PFSK-1 (cell line): ENCODE measurements at regions not wholly inside any gene's neighbourhood (a gene's known extent, or its start where the extent isn't known, plus 50 kb on each side); places are given as distances from the start of the nearest gene placed in this dataset.

ENCODE experiments used
- FOXP2 ChIP-seq: optimal IDR thresholded peaks from 2 replicates; pipeline ENCODE3; 2011; ENCODE audit warnings: borderline replicate concordance, control low read depth, inconsistent platforms; ENCODE audit not compliant: insufficient read depth; ENCODE audit errors: extremely low read length, extremely low read depth
- POLR2AphosphoS5 ChIP-seq: IDR thresholded peaks from 2 replicates; pipeline ENCODE4 v1.6.1; 2012; ENCODE audit warnings: low read depth, mild to moderate bottlenecking, control low read depth, low read length, moderate library complexity
- SIN3A ChIP-seq: IDR thresholded peaks from 2 replicates; pipeline ENCODE4 v1.6.1; 2012; ENCODE audit warnings: mild to moderate bottlenecking, low read length, moderate library complexity, borderline replicate concordance; ENCODE audit not compliant: insufficient read depth
- TAF1 ChIP-seq: IDR thresholded peaks from 2 replicates; pipeline ENCODE4 v1.6.1; 2012; ENCODE audit warnings: low read length, control low read depth, borderline replicate concordance; ENCODE audit not compliant: insufficient read depth
- TF ChIP-seq, protein P1 (sequence below), 2 experiments: IDR thresholded peaks; 2 replicates each; pipeline versions ENCODE4 v1.6.1 to v1.8.0; 2011 to 2012; ENCODE audit warnings: low read depth in 2 of 2, low read length in 2 of 2, control low read depth in 1 of 2, inconsistent platforms in 1 of 2, mild to moderate bottlenecking in 1 of 2, moderate library complexity in 1 of 2; ENCODE audit not compliant: insufficient read depth in 1 of 2

DNA sequence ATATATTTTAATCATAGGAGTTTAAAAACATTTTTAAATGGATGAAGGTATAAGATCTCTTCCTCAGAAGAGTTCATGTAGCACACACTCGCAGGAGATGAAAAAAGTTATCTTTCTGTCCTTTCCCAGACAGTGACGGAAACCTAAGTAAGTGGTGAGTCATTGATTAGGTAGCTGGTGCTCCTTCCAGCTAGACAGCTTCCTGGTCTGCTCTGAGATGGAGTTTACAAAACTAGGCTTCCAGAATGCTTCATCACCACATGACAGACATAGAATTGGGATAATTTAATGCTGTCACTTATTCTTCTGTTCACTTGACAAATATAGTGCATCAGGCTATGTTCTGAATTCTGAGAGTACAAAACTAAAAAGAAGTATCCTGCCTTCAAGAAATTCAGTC is 2393.0 kb upstream of the C9orf72 start:
- no peak for TF ChIP-seq FOXP2
- no peak for TF ChIP-seq SIN3A
- no peak for TF ChIP-seq TAF1
- TF ChIP-seq, protein P1, sequence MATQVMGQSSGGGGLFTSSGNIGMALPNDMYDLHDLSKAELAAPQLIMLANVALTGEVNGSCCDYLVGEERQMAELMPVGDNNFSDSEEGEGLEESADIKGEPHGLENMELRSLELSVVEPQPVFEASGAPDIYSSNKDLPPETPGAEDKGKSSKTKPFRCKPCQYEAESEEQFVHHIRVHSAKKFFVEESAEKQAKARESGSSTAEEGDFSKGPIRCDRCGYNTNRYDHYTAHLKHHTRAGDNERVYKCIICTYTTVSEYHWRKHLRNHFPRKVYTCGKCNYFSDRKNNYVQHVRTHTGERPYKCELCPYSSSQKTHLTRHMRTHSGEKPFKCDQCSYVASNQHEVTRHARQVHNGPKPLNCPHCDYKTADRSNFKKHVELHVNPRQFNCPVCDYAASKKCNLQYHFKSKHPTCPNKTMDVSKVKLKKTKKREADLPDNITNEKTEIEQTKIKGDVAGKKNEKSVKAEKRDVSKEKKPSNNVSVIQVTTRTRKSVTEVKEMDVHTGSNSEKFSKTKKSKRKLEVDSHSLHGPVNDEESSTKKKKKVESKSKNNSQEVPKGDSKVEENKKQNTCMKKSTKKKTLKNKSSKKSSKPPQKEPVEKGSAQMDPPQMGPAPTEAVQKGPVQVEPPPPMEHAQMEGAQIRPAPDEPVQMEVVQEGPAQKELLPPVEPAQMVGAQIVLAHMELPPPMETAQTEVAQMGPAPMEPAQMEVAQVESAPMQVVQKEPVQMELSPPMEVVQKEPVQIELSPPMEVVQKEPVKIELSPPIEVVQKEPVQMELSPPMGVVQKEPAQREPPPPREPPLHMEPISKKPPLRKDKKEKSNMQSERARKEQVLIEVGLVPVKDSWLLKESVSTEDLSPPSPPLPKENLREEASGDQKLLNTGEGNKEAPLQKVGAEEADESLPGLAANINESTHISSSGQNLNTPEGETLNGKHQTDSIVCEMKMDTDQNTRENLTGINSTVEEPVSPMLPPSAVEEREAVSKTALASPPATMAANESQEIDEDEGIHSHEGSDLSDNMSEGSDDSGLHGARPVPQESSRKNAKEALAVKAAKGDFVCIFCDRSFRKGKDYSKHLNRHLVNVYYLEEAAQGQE (IDR thresholded peaks at IDR 0.05; ENCODE audit: insufficient read depth in 1 of 2, low read depth in 2 of 2, low read length in 2 of 2), result no peak
- TF ChIP-seq POLR2AphosphoS5, result no peak

DNA sequence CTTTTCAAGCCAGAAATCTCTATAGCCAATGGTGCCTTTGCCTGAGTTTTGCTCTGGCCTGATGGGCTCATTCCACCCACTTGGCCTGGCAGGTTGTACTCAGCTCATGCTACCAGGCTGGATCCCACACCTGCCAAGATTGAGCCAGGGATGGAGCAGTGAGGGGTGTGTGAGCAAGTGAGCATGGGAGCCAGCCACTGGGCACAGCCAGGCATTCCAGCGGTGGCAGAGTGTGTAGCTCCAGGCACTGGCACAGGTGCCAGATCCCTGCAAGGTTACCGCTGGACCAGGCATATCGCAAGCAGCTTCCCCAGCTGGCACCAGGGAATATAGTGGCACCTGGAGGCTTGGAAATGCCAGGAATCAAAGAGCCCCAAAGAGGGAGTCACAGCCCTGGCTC is 2395.6 kb upstream of the C9orf72 start:
- TF ChIP-seq SIN3A (no peak), FOXP2 (no peak), POLR2AphosphoS5 (no peak), TAF1 (no peak)
- TF ChIP-seq, protein P1 (IDR thresholded peaks at IDR 0.05; ENCODE audit: insufficient read depth in 1 of 2, low read depth in 2 of 2, low read length in 2 of 2), result no peak

DNA sequence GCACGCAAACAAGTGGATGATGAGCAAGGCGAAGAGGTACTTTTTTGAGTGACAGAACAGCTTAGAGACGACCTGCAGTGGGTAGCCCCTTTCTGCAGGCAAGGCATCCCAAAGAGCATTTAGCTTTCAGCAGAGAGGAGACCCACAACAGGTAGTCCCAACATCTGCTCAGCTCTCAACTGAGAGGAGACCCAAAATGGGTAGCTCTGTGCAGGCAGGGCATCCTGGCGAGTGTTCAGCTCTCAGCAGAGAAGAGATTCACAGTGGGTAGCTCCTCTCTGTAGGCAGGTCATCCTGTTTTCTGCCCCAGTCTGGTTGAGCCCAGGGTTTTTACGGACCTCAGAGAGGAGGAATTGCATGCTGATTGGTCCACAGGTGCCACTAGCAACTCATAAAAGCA is 2396.1 kb upstream of the C9orf72 start:
- no peak for TF ChIP-seq SIN3A
- TF ChIP-seq, protein P1 (IDR thresholded peaks at IDR 0.05; ENCODE audit: insufficient read depth in 1 of 2, low read depth in 2 of 2, low read length in 2 of 2), result no peak

DNA sequence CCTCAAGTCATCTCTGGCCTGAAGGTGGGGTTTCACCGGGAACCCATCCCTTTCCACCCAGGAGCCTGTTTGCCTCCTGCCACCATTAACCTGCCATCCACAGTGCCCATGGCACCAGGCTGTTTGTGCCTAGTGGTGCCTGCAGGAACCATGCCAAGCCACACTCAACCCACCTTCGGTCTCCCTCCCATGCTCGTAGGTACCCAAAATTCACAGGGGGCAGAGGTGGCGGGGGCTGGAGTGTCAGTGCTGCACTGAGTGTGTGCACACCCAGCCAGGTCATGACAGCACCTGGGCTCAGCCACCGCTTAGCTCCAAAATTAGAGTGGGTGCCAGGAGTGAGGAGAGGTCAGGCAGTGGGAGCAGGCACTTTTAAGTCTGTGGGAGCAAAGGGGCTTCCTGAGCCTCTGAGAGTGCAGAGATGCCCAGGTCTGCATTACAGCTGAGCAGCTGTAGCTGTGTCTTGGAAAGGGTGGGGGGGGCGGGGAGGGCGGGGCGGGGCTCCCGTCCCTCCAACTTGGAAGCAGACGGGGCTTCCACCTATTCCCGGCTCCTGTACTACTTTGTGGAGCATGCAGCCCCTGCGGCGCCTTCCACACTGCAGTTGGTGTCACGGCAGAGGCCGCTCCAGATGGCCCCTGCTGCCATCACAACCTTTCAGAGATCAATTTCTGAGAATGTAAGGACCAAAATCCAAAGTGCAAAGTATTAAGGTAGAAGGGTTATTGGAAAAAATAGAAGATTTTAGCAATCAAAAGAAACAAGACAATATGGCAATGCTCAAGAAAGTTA is 2396.8 kb upstream of the C9orf72 start:
- TF ChIP-seq SIN3A, result no peak
- TF ChIP-seq POLR2AphosphoS5, result no peak
- TF ChIP-seq, protein P1 (IDR thresholded peaks at IDR 0.05; ENCODE audit: insufficient read depth in 1 of 2, low read depth in 2 of 2, low read length in 2 of 2), result no peak
- TF ChIP-seq TAF1, result no peak
- no peak for TF ChIP-seq FOXP2

DNA sequence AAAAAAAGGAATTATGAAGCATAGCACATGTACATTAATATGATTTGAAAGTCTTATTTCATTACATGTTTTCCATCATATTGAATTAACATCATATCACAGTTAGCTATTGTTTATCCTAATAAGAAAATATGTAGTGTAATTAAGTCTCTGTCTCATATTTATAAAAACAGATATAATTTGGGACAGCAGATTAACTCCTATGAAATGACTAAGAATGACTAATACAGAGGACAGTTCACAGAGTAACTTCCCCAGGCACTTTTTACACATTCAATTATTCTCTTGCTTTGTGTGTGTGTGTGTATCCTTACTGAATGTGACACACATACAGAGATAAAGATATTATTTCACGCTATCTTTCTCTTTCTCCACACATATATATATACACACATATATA is 2400.9 kb upstream of the C9orf72 start:
- no peak for TF ChIP-seq SIN3A
- TF ChIP-seq POLR2AphosphoS5, result no peak
- TF ChIP-seq TAF1, result no peak
- no peak for TF ChIP-seq FOXP2
- TF ChIP-seq, protein P1 (IDR thresholded peaks at IDR 0.05; ENCODE audit: insufficient read depth in 1 of 2, low read depth in 2 of 2, low read length in 2 of 2), result no peak
